CD14-positive monocyte (primary cell): ENCODE measurements at regions not wholly inside any gene's neighbourhood (a gene's known extent, or its start where the extent isn't known, plus 50 kb on each side); places are given as distances from the start of the nearest gene placed in this dataset.

Source experiments
- DNase-seq, 3 donors: peaks; one replicate each; pipeline ENCODE4 v3.0.0-alpha.2; 2011 to 2022
- H2AFZ ChIP-seq: 2 replicates; pipeline ENCODE4 v1.6.0; 2012; ENCODE audit warnings: mild to moderate bottlenecking, low read depth, low read length, inconsistent platforms; ENCODE audit not compliant: insufficient read depth, poor library complexity, severe bottlenecking
- H3K27ac ChIP-seq, 2 donors: 1 replicate in 1 of 2; 2 replicates in 1 of 2; pipeline ENCODE4 v1.5.1; 2012 to 2013; ENCODE audit warnings: low read length in 2 of 2, control low read depth in 1 of 2, inconsistent platforms in 1 of 2, low read depth in 1 of 2, mild to moderate bottlenecking in 1 of 2
- H3K27me3 ChIP-seq, 2 donors: one replicate each; pipeline versions ENCODE4 v1.6.0 to v1.6.1; 2011 to 2013; ENCODE audit warnings: low read length in 2 of 2; ENCODE audit not compliant: control insufficient read depth in 2 of 2, insufficient read depth in 2 of 2
- H3K36me3 ChIP-seq, 2 donors: replicated peaks in 1 of 2; 1 replicate in 1 of 2; 2 replicates in 1 of 2; pipeline versions ENCODE4 v1.5.1 to v1.6.1; 2012 to 2013; ENCODE audit warnings: low read length in 2 of 2, control low read depth in 1 of 2, inconsistent platforms in 1 of 2, mild to moderate bottlenecking in 1 of 2; ENCODE audit not compliant: insufficient read depth in 2 of 2, control insufficient read depth in 1 of 2
- H3K4me1 ChIP-seq, 2 donors: 1 replicate in 1 of 2; 2 replicates in 1 of 2; pipeline versions ENCODE4 v1.5.1 to v1.6.1; 2012 to 2013; ENCODE audit warnings: low read length in 2 of 2, control low read depth in 1 of 2, inconsistent platforms in 1 of 2, mild to moderate bottlenecking in 1 of 2, moderate library complexity in 1 of 2; ENCODE audit not compliant: insufficient read depth in 2 of 2, control insufficient read depth in 1 of 2
- H3K4me2 ChIP-seq: replicated peaks from 2 replicates; pipeline ENCODE3; 2012; ENCODE audit warnings: low read length, moderate library complexity, mild to moderate bottlenecking; ENCODE audit not compliant: poor library complexity, severe bottlenecking; ENCODE audit errors: extremely low read depth
- H3K4me3 ChIP-seq, 3 experiments: fragments of 200-600 bp in 1 of 3; sonication (generic) in 1 of 3; replicated peaks in 1 of 3; 1 replicate in 2 of 3; 2 replicates in 1 of 3; pipeline ENCODE4 v1.5.1; 2011 to 2013; ENCODE audit warnings: low read length in 3 of 3, mild to moderate bottlenecking in 3 of 3, control low read depth in 2 of 3, low read depth in 2 of 3, inconsistent platforms in 1 of 3, moderate library complexity in 1 of 3
- H3K79me2 ChIP-seq: 2 replicates; pipeline ENCODE4 v1.6.0; 2012; ENCODE audit warnings: mild to moderate bottlenecking, control low read depth, inconsistent platforms, low read length, moderate library complexity; ENCODE audit not compliant: insufficient read depth
- H3K9ac ChIP-seq: 2 replicates; pipeline ENCODE4 v1.6.0; 2017; ENCODE audit warnings: low read length, mild to moderate bottlenecking; ENCODE audit not compliant: insufficient read depth, poor library complexity, severe bottlenecking
- H3K9me3 ChIP-seq, 2 donors: replicated peaks in 1 of 2; 1 replicate in 1 of 2; 2 replicates in 1 of 2; pipeline versions ENCODE4 v1.5.1 to v1.6.1; 2012 to 2013; ENCODE audit warnings: low read length in 2 of 2, control low read depth in 1 of 2; ENCODE audit not compliant: control insufficient read depth in 1 of 2, insufficient read depth in 1 of 2
- H4K20me1 ChIP-seq: 2 replicates; pipeline ENCODE4 v1.6.0; 2012; ENCODE audit warnings: mild to moderate bottlenecking, low read length, control low read depth, moderate library complexity; ENCODE audit not compliant: insufficient read depth
- H3K27ac Mint-ChIP-seq, 7 donors: one replicate each; pipeline ENCODE4 v1.8.0; 2020; ENCODE audit warnings: mild to moderate bottlenecking in 7 of 7, mixed read lengths in 7 of 7, moderate library complexity in 6 of 7, inconsistent platforms in 2 of 7
- H3K27me3 Mint-ChIP-seq, 3 donors: one replicate each; pipeline ENCODE4 v1.8.0; 2021 to 2022; ENCODE audit warnings: low read depth in 3 of 3, mild to moderate bottlenecking in 3 of 3, mixed read lengths in 3 of 3, moderate library complexity in 3 of 3, inconsistent platforms in 1 of 3
- H3K36me3 Mint-ChIP-seq, 2 donors: one replicate each; pipeline ENCODE4 v1.8.0; 2020; ENCODE audit warnings: mixed read lengths in 2 of 2, inconsistent platforms in 1 of 2, mild to moderate bottlenecking in 1 of 2
- H3K4me1 Mint-ChIP-seq: one replicate; pipeline ENCODE4 v1.8.0; 2020; ENCODE audit warnings: mild to moderate bottlenecking, mixed read lengths
- H3K4me3 Mint-ChIP-seq, 2 donors: one replicate each; pipeline ENCODE4 v1.8.0; 2020; ENCODE audit warnings: mild to moderate bottlenecking in 2 of 2, mixed read lengths in 2 of 2, moderate library complexity in 1 of 2
- H3K9me3 Mint-ChIP-seq, 7 donors: one replicate each; pipeline ENCODE4 v1.8.0; 2020 to 2022; ENCODE audit warnings: mixed read lengths in 7 of 7, mild to moderate bottlenecking in 6 of 7, moderate library complexity in 6 of 7, inconsistent platforms in 2 of 7
- CTCF ChIP-seq: fragments of 200-600 bp; IDR thresholded peaks from one replicate; pipeline ENCODE4 v1.8.0; 2022; ENCODE audit warnings: antibody characterized with exemption, mild to moderate bottlenecking
- WGBS: methylation state at CpG from one replicate; pipeline ENCODE4 v1.1.5; 2013; ENCODE audit warnings: missing lambda C conversion rate; ENCODE audit not compliant: insufficient coverage; 5-methylcytosine and 5-hydroxymethylcytosine counted together
- intact Hi-C, 2 donors: fragments of 100-400 bp; cut with micrococcal nuclease; formaldehyde crosslinking; loops; one replicate each; pipeline versions ENCODE4 v1.15.0 to v1.15.1; 2023

- Mint-ChIP-seq H3K36me3 (no peaks in the 10 kb centered on the region), H3K4me3 (no peak overlapping the region), H3K27me3 (peaks cover 0 to 1% (median 0%) of the 10 kb centered on the region in 3 donors), H3K4me1 (no peaks in the 10 kb centered on the region), H3K27ac (no peak overlapping the region), H3K9me3 (peaks cover 2 to 20% (median 5%) of the 10 kb centered on the region in 7 donors)
- Histone ChIP-seq H3K9ac (no peak overlapping the region), H3K9me3 (peaks cover 0 to 16% of the 10 kb centered on the region in 2 donors), H3K27ac (no peak overlapping the region), H2AFZ (no peak overlapping the region), H3K4me2 (no peak overlapping the region), H3K79me2 (no peaks in the 10 kb centered on the region), H3K4me1 (no peaks in the 10 kb centered on the region), H3K27me3 (no peaks in the 10 kb centered on the region), H3K36me3 (no peaks in the 10 kb centered on the region), H3K4me3 (no peak overlapping the region), H4K20me1 (no peaks in the 10 kb centered on the region)
- no peak for DNase-seq
- no peak for TF ChIP-seq CTCF
- intact Hi-C loops = no loop called here
- 0% methylated on average over 1 of the region's 1 CpG for WGBS
Observed at GRCh38 chr1:102050556-102050955, 53.8 kb upstream of the OLFM3 start.

DNA sequence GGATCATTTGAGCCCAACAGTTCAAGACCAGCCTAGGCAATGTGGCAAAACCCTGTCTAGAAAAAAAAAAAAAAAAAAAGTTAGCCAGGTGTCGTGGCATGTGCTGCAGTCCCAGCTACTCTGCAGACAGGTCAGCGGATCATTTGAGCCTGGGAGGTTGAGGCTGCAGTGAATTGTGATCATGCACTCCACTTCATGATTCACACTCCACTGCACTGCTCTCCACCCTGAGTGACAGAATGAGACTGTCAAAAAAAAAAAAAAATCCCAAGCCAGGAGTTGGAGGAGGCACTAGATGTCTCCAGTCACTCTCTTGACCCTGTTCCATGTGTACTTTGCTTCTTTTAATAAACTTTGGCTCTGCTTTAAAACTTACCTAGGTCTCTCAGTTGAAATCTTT is 51.0 kb upstream of the OLFM3 start:
- intact Hi-C loops = no loop called here
- Histone ChIP-seq H3K9me3 (peaks cover 0 to 4% of the 10 kb centered on the region in 2 donors), H3K36me3 (no peaks in the 10 kb centered on the region), H3K79me2 (no peaks in the 10 kb centered on the region), H2AFZ (no peak overlapping the region), H3K27ac (no peak overlapping the region), H3K9ac (no peak overlapping the region), H3K4me3 (no peak overlapping the region), H3K27me3 (no peaks in the 10 kb centered on the region), H3K4me1 (no peaks in the 10 kb centered on the region), H3K4me2 (no peak overlapping the region), H4K20me1 (no peaks in the 10 kb centered on the region)
- H3K9me3 Mint-ChIP-seq = peaks cover 0 to 9% (median 0%) of the 10 kb centered on the region in 7 donors
- H3K4me3 Mint-ChIP-seq = no peak overlapping the region
- H3K36me3 Mint-ChIP-seq = no peaks in the 10 kb centered on the region
- WGBS = 100% methylated on average over 1 of the region's 2 CpGs
- TF ChIP-seq CTCF = no peak
- peaks cover 0 to 1% (median 0%) of the 10 kb centered on the region in 3 donors for H3K27me3 Mint-ChIP-seq
- H3K27ac Mint-ChIP-seq = peak overlapping the region in 1 of 7 donors; percentile 40
- DNase-seq = no peak
- H3K4me1 Mint-ChIP-seq = no peaks in the 10 kb centered on the region
